CD4-positive, alpha-beta T cell treated with Interleukin-4 for 4 hours (primary cell): ENCODE measurements at regions not wholly inside any gene's neighbourhood (a gene's known extent, or its start where the extent isn't known, plus 50 kb on each side); places are given as distances from the start of the nearest gene placed in this dataset.

Experiments
- DNase-seq: peaks from one replicate; pipeline ENCODE4 v3.0.0-alpha.2; 2020

- no peak for DNase-seq
Measured at GRCh38 chr15:70269991-70270751, 172.5 kb upstream of the TLE3 start.

GRCh38 chr15:70269311-70269911 lies 171.7 kb upstream of the TLE3 start:
- no peak for DNase-seq

- DNase-seq, result no peak
Measured at GRCh38 chr15:70268698-70269251, 171.1 kb upstream of the TLE3 start.

GRCh38 chr15:70267879-70268278 lies 170.2 kb upstream of the TLE3 start:
- no peak for DNase-seq

GRCh38 chr15:70267306-70267705 lies 169.6 kb upstream of the TLE3 start:
- no peak for DNase-seq

- no peak for DNase-seq
Measured at GRCh38 chr15:70266412-70267121, 168.8 kb upstream of the TLE3 start.

- no peak for DNase-seq
Measured at GRCh38 chr15:70265986-70266385, 168.3 kb upstream of the TLE3 start.

GRCh38 chr15:70265466-70265978 lies 167.8 kb upstream of the TLE3 start:
- DNase-seq, result no peak

- no peak for DNase-seq
Measured at GRCh38 chr15:70264738-70265465, 167.2 kb upstream of the TLE3 start.

GRCh38 chr15:70264014-70264582 lies 166.4 kb upstream of the TLE3 start:
- DNase-seq, result no peak

- no peak for DNase-seq
Measured at GRCh38 chr15:70262591-70263274, 165.0 kb upstream of the TLE3 start.

GRCh38 chr15:70262171-70262570 lies 164.5 kb upstream of the TLE3 start:
- no peak for DNase-seq

- DNase-seq, result no peak
Measured at GRCh38 chr15:70261083-70261482, 163.4 kb upstream of the TLE3 start.

- no peak for DNase-seq
Measured at GRCh38 chr15:70260580-70260979, 162.9 kb upstream of the TLE3 start.

GRCh38 chr15:70259640-70260508 lies 162.2 kb upstream of the TLE3 start:
- DNase-seq, result no peak

GRCh38 chr15:70259028-70259424 lies 161.3 kb upstream of the TLE3 start:
- peak; percentile 67 for DNase-seq

GRCh38 chr15:70258369-70259027 lies 160.8 kb upstream of the TLE3 start:
- DNase-seq, result peak; percentile 54

- DNase-seq, result no peak
Measured at GRCh38 chr15:70257573-70258248, 160.0 kb upstream of the TLE3 start.

GRCh38 chr15:70257047-70257446 lies 159.3 kb upstream of the TLE3 start:
- DNase-seq, result no peak
